GM10248 (cell line): ENCODE measurements at regions not wholly inside any gene's neighbourhood (a gene's known extent, or its start where the extent isn't known, plus 50 kb on each side); places are given as distances from the start of the nearest gene placed in this dataset.

Source experiments
- CTCF ChIA-PET: fragments of 300-600 bp; sonication (Branson Sonifier 250); formaldehyde crosslinking; extraction: SDS; loops from one replicate; lab custom pipeline; 2021; ENCODE audit warnings: antibody characterized with exemption; lab: Yijun Ruan, JAX
- POLR2A ChIA-PET: fragments of 350-650 bp; sonication (Branson Sonifier 250); formaldehyde crosslinking; extraction: SDS; loops from one replicate; lab custom pipeline; 2020; ENCODE audit warnings: antibody characterized with exemption; lab: Yijun Ruan, JAX
- DNase-seq: peaks from one replicate; pipeline ENCODE4 v3.0.0; 2012; ENCODE audit errors: extremely low spot score
- TF ChIP-seq, protein P1 (sequence below): IDR thresholded peaks from 2 replicates; pipeline ENCODE4 v1.5.1; 2012; ENCODE audit warnings: mild to moderate bottlenecking, low read depth; ENCODE audit errors: extremely low read depth, missing control alignments, control extremely low read depth

DNA sequence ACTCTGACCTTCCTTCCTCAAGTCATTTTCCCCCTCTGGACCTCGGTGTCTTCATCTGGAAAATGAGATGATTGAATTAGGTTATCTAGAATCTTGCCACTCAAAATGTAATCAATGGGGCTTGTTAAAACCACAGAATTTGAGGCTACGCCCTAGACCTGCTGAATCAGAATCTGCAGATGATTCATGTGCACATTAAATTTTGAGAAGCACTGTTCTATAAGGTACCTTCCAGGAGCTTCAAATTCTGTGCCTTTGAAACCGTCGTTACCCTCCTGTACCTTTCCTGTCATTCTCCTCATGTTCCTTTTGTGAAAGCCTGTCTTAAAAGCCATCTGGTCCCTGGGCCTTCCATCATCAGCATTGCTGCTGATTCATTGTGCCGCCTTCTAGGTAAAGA is 172.4 kb upstream of the TOPAZ1 start:
- TF ChIP-seq, protein P1, sequence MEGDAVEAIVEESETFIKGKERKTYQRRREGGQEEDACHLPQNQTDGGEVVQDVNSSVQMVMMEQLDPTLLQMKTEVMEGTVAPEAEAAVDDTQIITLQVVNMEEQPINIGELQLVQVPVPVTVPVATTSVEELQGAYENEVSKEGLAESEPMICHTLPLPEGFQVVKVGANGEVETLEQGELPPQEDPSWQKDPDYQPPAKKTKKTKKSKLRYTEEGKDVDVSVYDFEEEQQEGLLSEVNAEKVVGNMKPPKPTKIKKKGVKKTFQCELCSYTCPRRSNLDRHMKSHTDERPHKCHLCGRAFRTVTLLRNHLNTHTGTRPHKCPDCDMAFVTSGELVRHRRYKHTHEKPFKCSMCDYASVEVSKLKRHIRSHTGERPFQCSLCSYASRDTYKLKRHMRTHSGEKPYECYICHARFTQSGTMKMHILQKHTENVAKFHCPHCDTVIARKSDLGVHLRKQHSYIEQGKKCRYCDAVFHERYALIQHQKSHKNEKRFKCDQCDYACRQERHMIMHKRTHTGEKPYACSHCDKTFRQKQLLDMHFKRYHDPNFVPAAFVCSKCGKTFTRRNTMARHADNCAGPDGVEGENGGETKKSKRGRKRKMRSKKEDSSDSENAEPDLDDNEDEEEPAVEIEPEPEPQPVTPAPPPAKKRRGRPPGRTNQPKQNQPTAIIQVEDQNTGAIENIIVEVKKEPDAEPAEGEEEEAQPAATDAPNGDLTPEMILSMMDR, result no peak
- no peak for DNase-seq
- POLR2A ChIA-PET, result no interaction called here
- CTCF ChIA-PET, result no interaction called here

DNA sequence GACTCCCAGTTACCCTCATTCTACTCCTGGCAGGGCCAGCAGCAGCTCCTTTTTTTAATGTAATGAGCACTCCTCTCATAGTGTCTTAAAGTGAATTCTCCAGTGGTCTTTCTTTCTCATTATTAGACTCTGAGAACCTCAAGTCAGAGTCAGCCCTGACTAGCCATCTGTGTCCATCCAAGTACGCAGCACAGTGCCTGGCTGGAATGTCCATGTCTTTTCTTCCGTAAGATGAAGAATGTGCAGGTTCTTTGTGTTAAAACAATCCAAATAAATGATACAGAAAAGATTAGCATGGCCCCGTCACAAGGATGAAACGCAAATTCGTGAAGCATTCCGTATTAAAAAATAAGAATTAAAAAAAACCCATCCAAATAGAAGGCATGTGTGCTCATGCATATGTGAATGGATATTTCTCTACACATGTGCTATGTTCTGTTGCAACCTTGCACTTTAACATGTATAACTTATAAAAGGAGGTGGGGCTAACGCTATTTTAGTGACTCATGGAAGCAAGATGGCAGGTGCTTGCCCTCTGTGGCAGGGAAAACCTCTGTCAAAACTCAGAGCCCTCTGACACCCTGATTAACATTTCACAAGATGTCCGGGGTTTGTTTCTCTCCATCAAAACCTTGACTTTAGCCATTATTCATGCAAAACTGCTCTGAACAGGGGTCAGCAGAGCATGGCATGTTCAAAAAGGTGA is 170.7 kb upstream of the TOPAZ1 start:
- DNase-seq, result no peak
- CTCF ChIA-PET, result interaction anchor here (1.5 to 1.8 kb wide), 2 partner anchors 50 to 75 kb away, joined by 3 to 4 read pairs; no protein-coding TSS in a partner anchor
- POLR2A ChIA-PET, result interaction anchor here (0.6 kb wide), 1 partner anchor 36 kb away, joined by 4 read pairs; no protein-coding TSS in a partner anchor
- TF ChIP-seq, protein P1, result no peak

DNA sequence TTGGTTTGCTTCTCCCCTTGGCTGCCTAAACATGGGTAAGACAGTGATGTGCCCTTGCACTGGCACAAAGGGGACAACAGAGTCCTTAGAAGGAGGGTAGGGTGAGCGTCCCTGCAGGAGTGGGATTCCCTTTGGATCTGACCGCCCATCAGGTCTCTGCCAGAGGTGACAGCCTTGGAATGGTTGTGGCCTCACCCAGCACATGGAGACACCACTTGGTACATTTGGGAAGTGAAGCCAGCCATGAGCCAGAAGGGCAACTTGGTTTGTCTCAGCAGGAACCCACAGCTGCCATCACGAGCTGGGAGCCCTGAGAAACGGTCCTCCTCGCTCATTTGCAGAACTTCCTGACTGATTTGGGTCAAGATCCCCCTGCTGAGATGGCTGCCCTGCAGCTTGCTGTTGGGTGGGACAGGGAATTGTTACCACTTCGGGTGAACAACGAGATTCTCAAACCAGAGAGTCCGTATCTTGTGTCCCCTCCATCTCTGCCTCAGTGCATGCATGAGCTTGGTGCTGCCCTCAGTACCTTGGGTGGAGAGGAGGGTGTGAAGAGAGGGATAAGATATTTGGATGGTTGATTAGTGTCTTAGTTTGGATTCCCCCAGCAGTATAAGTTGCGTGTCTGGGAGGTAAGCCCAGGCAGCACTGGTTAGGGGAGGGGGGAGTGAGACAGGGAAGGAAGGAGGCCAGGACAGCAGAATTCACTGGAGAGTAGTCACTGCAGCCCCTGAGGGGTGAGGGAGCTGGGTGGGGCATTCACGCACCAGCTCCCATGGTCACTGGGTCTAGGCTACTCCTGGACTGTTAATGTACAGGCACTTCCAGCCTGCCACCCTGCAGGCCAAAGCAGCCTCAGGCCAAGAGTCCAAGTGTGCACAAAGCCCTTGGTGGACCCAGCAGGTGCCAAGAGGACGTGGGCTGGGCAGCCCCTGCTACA is 168.8 kb upstream of the TOPAZ1 start:
- ChIA-PET POLR2A (no interaction called here), CTCF (interaction anchor here (1.2 to 1.8 kb wide), 5 partner anchors 8 to 48 kb away, joined by 3 to 4 read pairs (median 3); no protein-coding TSS in a partner anchor)
- TF ChIP-seq, protein P1, result no peak
- DNase-seq, result no peak

DNA sequence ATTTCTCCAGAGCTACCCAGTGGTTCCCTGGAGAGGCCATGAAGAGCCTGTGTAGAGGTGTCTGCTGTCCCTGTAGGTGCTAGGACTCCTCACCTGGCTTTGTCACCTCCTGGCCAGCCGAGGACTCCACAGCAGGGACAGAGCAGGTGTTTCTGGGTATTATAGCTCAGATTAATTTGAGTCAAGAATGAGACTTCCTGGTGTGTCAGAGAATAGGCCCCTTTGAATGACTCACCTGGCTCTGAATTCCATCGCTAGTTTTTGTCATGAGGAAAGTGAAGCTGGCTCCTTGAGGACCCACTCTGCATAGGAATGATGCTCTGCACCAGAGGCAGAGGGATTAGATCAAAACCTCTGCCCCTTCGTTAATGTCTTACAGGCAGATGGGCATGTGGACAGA is 167.5 kb upstream of the TOPAZ1 start:
- no peak for DNase-seq
- ChIA-PET CTCF (interaction anchor here (0.9 to 1.3 kb wide), 3 partner anchors 12 to 40 kb away, joined by 3 read pairs; no protein-coding TSS in a partner anchor), POLR2A (no interaction called here)
- TF ChIP-seq, protein P1, result no peak

DNA sequence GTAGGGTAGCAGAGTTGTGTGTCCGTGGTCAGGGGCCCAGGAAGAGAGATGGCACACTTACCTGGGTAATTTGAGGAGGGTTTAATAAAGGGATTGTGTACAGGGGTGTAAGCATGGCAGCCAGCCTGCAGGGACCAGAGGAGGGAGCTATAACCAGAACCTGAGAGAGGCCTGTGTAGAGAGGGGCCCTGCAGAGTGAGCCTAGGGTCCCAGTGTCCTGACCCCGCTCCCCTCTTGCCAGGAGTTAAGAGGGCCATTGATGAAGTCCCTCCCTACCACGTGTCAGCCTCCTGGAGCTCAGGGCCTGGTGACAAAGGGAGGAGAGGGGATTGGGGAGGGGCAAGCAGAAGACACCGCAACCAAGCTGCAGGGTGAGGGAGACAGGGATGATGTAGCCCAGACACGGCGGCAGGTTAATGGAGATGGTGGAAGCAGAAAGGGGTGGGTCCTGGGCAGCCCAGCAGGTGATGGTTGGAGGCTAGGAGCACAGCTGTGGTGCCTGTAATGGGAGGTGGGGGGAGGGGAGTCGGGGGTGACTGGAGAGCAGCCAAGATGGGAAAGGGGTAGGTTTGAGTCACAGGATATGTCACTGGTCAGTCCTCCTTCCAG is 165.4 kb upstream of the TOPAZ1 start:
- no peak for DNase-seq
- ChIA-PET POLR2A (no interaction called here), CTCF (interaction anchor here (1.0 to 1.6 kb wide), 4 partner anchors 11 to 80 kb away, joined by 3 to 5 read pairs (median 3); no protein-coding TSS in a partner anchor)
- TF ChIP-seq, protein P1, result no peak

DNA sequence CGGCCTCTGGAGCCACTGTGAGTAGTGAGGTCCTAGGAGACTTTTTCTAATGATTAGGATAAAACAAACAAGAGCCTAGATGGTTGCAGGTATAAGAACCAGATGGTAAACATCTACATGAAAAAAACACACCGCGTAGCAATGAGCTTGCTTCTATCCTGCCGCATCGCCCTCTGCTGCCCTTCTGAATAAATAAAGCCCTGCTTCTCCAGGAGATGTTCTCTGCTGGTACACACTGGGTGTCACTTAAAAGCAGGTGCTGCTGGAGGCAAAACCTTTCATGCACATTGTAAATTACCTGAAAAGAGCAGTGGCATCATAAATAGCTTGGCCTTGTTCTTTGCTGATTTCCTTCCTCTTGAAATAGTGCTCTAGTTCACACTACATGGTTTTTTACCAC is 164.4 kb upstream of the TOPAZ1 start:
- DNase-seq, result no peak
- ChIA-PET CTCF (interaction anchor here (0.8 to 1.6 kb wide), 4 partner anchors 10 to 81 kb away, joined by 3 to 5 read pairs (median 3); no protein-coding TSS in a partner anchor), POLR2A (no interaction called here)
- TF ChIP-seq, protein P1, result peak; percentile 29
